KMS-11 (cell line): ENCODE measurements at regions not wholly inside any gene's neighbourhood (a gene's known extent, or its start where the extent isn't known, plus 50 kb on each side); places are given as distances from the start of the nearest gene placed in this dataset.

Experiments used
- H2AFZ ChIP-seq: fragments of 200-600 bp; sonication (generic); 2 replicates; pipeline ENCODE4 v1.6.1; 2016; ENCODE audit warnings: antibody characterized with exemption, mixed run types, low read depth
- H3K27ac ChIP-seq: fragments of 200-600 bp; sonication (generic); 2 replicates; pipeline ENCODE4 v1.6.1; 2016; ENCODE audit warnings: mild to moderate bottlenecking, mixed run types
- H3K27me3 ChIP-seq: fragments of 200-600 bp; sonication (generic); 2 replicates; pipeline ENCODE4 v1.6.1; 2017; ENCODE audit warnings: mild to moderate bottlenecking, low read depth, mixed run types, moderate library complexity; ENCODE audit not compliant: insufficient read depth
- H3K36me3 ChIP-seq: fragments of 200-600 bp; sonication (generic); 2 replicates; pipeline ENCODE4 v1.6.1; 2017; ENCODE audit warnings: mild to moderate bottlenecking, mixed run types; ENCODE audit not compliant: insufficient read depth
- H3K4me1 ChIP-seq: fragments of 200-600 bp; sonication (generic); 2 replicates; pipeline ENCODE4 v1.6.1; 2016; ENCODE audit warnings: mild to moderate bottlenecking, low read depth, mixed run types; ENCODE audit not compliant: poor library complexity, severe bottlenecking
- H3K4me2 ChIP-seq: fragments of 200-600 bp; sonication (generic); 2 replicates; pipeline ENCODE4 v1.7.0; 2016; ENCODE audit warnings: mild to moderate bottlenecking, mixed run types
- H3K4me3 ChIP-seq: fragments of 200-600 bp; sonication (generic); IDR thresholded peaks from 2 replicates; pipeline ENCODE4 v1.6.1; 2017; ENCODE audit warnings: low read depth, low read length, mixed read lengths; ENCODE audit not compliant: insufficient read depth
- H3K79me2 ChIP-seq: fragments of 200-600 bp; sonication (generic); 2 replicates; pipeline ENCODE4 v1.6.1; 2016; ENCODE audit warnings: low read depth, mixed run types; ENCODE audit not compliant: insufficient read depth
- H3K9ac ChIP-seq: fragments of 200-600 bp; sonication (generic); 2 replicates; pipeline ENCODE4 v1.6.1; 2016; ENCODE audit warnings: mild to moderate bottlenecking, mixed run types
- H4K20me1 ChIP-seq: fragments of 200-600 bp; sonication (generic); 2 replicates; pipeline ENCODE4 v1.6.1; 2016; ENCODE audit warnings: mild to moderate bottlenecking, mixed run types; ENCODE audit not compliant: insufficient read depth
- CTCF ChIP-seq: fragments of 200-600 bp; sonication (generic); conservative IDR thresholded peaks from 2 replicates; pipeline ENCODE4 v1.6.1; 2017; ENCODE audit warnings: low read depth, mild to moderate bottlenecking, antibody characterized with exemption, low read length, moderate library complexity, mixed read lengths

GRCh38 chr2:14231391-14231898, 401.1 kb upstream of the LRATD1 start:
- no peaks in the 10 kb centered on the region for H4K20me1 ChIP-seq
- H3K4me1 ChIP-seq: no peaks in the 10 kb centered on the region
- no peak overlapping the region for H3K4me2 ChIP-seq
- H3K4me3 ChIP-seq: no peak overlapping the region
- no peaks in the 10 kb centered on the region for H3K36me3 ChIP-seq
- TF ChIP-seq CTCF: no peak
- no peaks in the 10 kb centered on the region for H3K79me2 ChIP-seq
- H2AFZ ChIP-seq: no peak overlapping the region
- no peak overlapping the region for H3K27ac ChIP-seq
- H3K27me3 ChIP-seq: no peaks in the 10 kb centered on the region
- no peak overlapping the region for H3K9ac ChIP-seq

GRCh38 chr2:14232217-14232616, 400.3 kb upstream of the LRATD1 start:
- TF ChIP-seq CTCF: no peak
- Histone ChIP-seq H2AFZ (no peak overlapping the region), H3K4me3 (no peak overlapping the region), H3K4me1 (no peaks in the 10 kb centered on the region), H3K27ac (no peak overlapping the region), H3K9ac (no peak overlapping the region), H3K27me3 (no peaks in the 10 kb centered on the region), H3K36me3 (no peaks in the 10 kb centered on the region), H3K4me2 (no peak overlapping the region), H3K79me2 (no peaks in the 10 kb centered on the region), H4K20me1 (no peaks in the 10 kb centered on the region)

GRCh38 chr2:14234911-14235310, 397.6 kb upstream of the LRATD1 start:
- Histone ChIP-seq H3K4me2 (no peak overlapping the region), H3K27me3 (no peaks in the 10 kb centered on the region), H3K79me2 (no peaks in the 10 kb centered on the region), H3K9ac (no peak overlapping the region), H3K27ac (no peak overlapping the region), H3K4me3 (no peak overlapping the region), H3K4me1 (no peaks in the 10 kb centered on the region), H4K20me1 (no peaks in the 10 kb centered on the region), H3K36me3 (no peaks in the 10 kb centered on the region), H2AFZ (no peak overlapping the region)
- no peak for TF ChIP-seq CTCF

- no peaks in the 10 kb centered on the region for H3K36me3 ChIP-seq
- no peaks in the 10 kb centered on the region for H3K79me2 ChIP-seq
- no peaks in the 10 kb centered on the region for H3K27me3 ChIP-seq
- H2AFZ ChIP-seq: no peak overlapping the region
- TF ChIP-seq CTCF: no peak
- no peaks in the 10 kb centered on the region for H4K20me1 ChIP-seq
- no peak overlapping the region for H3K4me3 ChIP-seq
- H3K27ac ChIP-seq: no peak overlapping the region
- no peak overlapping the region for H3K9ac ChIP-seq
- H3K4me2 ChIP-seq: no peak overlapping the region
- H3K4me1 ChIP-seq: no peaks in the 10 kb centered on the region
Observed at GRCh38 chr2:14235667-14236066, 396.9 kb upstream of the LRATD1 start.
